NB4 (cell line): ENCODE measurements at regions not wholly inside any gene's neighbourhood (a gene's known extent, or its start where the extent isn't known, plus 50 kb on each side); places are given as distances from the start of the nearest gene placed in this dataset.
"Not testable (repeated sequence)": the region's sequence is repeated elsewhere in the genome, so short reads cannot be mapped to it uniquely, and the experiment has no call there.

Experiments used
- DNase-seq: peaks from one replicate; pipeline ENCODE4 v3.0.0; 2010; ENCODE audit warnings: low read depth
- H3K4me3 ChIP-seq: one replicate; pipeline ENCODE4 v1.5.1; 2011; ENCODE audit warnings: mild to moderate bottlenecking, low read depth, low read length, moderate library complexity
- MYC ChIP-seq: IDR thresholded peaks from 2 replicates; pipeline ENCODE4 v1.6.1; 2011; ENCODE audit warnings: low read depth, low read length
- POLR2A ChIP-seq: IDR thresholded peaks from 2 replicates; pipeline ENCODE4 v1.6.1; 2011; ENCODE audit warnings: mild to moderate bottlenecking; ENCODE audit not compliant: insufficient read length; ENCODE audit errors: extremely low read depth
- TF ChIP-seq, protein P1 (sequence below): IDR thresholded peaks from 2 replicates; pipeline ENCODE4 v1.6.1; 2011; ENCODE audit warnings: low read depth, low read length
- TF ChIP-seq, protein P2 (sequence below): IDR thresholded peaks from one replicate; pipeline ENCODE4 v1.5.1; 2012; ENCODE audit warnings: low read depth, low read length

DNA sequence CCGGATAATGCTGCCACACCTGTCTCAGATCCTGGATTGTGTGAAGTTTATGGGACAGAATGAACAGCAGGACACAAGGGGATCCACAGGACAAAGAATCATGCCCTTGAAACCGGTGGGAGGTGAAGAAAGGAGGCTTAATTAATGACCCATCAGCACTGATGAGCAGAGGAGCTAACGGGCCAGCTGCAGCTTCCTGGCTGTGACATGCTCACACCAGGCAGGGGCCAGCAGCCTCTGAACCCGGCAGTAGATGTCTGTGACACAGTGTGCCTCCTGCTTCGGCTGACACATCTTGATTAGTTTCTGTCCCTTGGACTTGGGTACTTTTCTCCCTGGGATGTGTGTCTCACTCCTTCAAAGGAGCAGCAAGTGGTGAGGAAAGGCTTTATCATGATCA is 328.8 kb upstream of the BRINP1 start:
- TF ChIP-seq POLR2A (no peak), MYC (no peak)
- TF ChIP-seq, protein P1, sequence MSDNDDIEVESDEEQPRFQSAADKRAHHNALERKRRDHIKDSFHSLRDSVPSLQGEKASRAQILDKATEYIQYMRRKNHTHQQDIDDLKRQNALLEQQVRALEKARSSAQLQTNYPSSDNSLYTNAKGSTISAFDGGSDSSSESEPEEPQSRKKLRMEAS, result no peak
- TF ChIP-seq, protein P2, sequence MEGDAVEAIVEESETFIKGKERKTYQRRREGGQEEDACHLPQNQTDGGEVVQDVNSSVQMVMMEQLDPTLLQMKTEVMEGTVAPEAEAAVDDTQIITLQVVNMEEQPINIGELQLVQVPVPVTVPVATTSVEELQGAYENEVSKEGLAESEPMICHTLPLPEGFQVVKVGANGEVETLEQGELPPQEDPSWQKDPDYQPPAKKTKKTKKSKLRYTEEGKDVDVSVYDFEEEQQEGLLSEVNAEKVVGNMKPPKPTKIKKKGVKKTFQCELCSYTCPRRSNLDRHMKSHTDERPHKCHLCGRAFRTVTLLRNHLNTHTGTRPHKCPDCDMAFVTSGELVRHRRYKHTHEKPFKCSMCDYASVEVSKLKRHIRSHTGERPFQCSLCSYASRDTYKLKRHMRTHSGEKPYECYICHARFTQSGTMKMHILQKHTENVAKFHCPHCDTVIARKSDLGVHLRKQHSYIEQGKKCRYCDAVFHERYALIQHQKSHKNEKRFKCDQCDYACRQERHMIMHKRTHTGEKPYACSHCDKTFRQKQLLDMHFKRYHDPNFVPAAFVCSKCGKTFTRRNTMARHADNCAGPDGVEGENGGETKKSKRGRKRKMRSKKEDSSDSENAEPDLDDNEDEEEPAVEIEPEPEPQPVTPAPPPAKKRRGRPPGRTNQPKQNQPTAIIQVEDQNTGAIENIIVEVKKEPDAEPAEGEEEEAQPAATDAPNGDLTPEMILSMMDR, result no peak
- no peak for DNase-seq
- no peak overlapping the region for H3K4me3 ChIP-seq

DNA sequence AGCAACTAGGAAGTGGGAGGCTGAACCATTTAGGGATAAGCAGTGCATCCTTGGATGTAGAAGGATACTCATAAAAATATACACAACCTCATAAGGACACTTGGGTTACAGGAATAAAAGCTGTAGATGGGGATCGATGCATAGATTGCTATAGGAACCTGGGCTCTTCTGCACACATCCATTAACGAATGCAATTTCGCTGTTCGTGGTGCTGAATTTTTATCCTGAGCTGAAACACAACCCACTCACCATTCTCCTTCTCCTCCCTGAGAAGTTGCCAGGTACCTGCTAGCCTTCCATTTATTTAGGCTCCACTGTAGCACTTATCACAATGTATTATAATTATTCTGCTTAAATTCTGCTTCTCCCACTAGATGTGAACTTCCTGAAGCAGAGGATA is 320.6 kb upstream of the BRINP1 start:
- TF ChIP-seq POLR2A (no peak), MYC (no peak)
- TF ChIP-seq, protein P2, result no peak
- TF ChIP-seq, protein P1, result no peak
- peak; percentile 14 for DNase-seq
- H3K4me3 ChIP-seq, result no peak overlapping the region

DNA sequence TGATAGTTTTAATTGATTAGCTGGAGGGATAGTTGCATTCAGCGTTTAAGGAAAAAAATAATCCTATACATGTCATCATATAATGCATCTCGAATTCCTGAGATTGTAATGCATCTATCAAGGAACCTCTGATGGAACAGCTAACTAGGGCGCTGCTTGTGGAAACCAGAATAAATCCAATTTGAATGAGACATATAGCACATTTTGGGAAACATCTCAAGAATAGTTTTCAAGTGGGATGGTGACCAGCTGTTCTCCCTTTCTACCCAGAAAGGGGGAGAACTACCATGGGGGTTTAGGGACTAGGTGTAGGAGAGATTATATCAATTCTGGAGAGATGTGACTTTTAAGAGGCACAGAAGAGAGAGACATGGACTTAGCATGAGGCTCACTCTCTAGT is 319.3 kb upstream of the BRINP1 start:
- TF ChIP-seq, protein P2, result no peak
- TF ChIP-seq, protein P1, result no peak
- TF ChIP-seq MYC, result no peak
- TF ChIP-seq POLR2A, result no peak
- DNase-seq, result no peak
- no peak overlapping the region for H3K4me3 ChIP-seq

DNA sequence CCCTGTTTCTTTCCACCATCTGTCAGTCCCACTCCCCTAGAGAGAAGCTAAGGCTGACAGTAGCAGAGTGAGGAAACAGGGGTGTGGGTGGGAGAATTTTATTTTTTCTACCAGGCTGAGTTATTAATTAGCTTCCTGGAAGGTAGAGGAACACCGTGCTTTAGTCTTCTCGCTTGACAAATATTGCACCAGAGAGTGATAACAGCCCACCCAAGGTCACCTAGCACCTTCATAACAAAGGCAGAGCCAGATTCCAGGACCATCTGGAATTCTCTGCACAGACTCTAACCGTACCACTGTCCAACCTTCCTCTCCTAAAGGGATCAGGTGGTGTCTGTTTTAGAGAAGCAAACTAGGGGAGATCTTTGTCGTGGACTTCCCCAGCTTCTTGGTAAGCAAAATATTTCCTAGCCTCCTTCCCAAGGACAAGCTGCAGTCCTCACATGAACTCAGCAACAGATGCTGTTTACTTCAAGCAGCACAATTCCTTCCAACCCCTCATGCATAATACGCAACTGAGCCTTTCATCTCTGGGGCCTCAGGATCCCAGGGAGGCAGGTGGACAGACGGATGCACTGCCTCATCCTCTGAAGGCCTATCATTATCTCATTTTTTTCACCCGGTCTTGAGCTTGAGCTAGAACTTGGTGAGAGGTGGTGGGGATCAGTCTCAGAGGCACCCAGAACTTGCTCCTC is 308.7 kb upstream of the BRINP1 start:
- no peak for TF ChIP-seq POLR2A
- no peak for DNase-seq

DNA sequence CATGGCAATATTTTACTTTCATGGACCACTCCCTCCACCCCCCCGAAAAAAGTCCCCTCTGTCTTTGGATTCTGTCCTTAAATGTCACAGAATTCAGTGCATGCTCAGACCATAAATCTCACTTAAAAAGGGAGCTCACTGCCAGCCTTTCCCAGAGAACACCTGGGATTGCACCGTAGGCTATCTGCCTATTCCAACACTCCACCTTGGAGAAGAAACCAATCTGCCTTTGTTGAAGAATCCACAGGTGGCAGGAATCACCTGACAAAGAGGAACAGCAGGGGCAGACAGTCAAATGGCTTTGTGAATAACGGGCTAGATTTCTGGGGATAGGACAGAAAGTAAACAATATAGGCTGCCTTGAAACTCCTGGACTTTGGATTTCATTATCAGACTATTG is 306.7 kb upstream of the BRINP1 start:
- TF ChIP-seq, protein P2, result no peak
- TF ChIP-seq, protein P1, result no peak
- TF ChIP-seq MYC (no peak), POLR2A (no peak)
- DNase-seq, result no peak
- no peak overlapping the region for H3K4me3 ChIP-seq

More for the DNA sequence above, 308.7 kb upstream of the BRINP1 start:
- no peak overlapping the region for H3K4me3 ChIP-seq

DNA sequence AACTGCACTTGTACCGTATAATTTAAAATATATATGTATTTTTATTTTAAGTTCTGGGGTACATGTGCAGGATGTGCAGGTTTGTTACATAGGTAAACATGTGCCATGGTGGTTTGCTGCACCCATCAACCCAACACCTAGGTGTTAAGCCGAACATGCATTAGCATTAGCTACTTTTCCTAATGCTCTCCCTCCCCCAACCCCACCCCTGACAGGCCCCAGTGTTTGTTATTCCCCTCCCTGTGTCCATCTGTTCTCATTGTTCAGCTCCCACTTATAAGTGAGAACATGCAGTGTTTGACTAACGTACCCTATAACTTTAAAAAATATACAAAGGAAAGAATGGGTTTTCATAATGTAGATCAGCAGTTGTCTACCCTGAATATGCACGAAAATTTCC is 303.5 kb upstream of the BRINP1 start:
- DNase-seq, H3K4me3 ChIP-seq: not testable (repeated sequence)

DNA sequence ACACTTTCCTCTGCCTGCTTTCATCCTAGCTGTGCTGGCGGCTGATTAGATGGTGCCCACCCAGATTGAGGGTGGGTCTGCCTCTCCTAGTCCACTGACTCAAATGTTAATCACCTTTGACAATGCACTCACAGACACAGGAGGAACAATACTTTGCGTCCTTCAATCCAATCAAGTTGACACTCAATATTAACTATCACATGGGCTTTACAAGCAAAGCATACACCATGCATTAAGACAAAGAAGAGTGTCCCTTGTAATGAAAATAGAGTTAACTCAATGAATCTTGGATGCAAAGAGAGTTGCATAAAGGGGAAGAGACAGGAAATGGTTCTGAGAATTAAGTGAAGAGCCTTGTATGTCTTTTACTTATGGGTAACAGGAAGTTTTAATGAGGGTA is 298.7 kb upstream of the BRINP1 start:
- TF ChIP-seq, protein P2, result no peak
- TF ChIP-seq POLR2A, result no peak
- TF ChIP-seq, protein P1, result no peak
- TF ChIP-seq MYC, result no peak
- no peak overlapping the region for H3K4me3 ChIP-seq
- no peak for DNase-seq
